ENCODE measurements at regions not wholly inside any gene's neighbourhood (a gene's known extent, or its start where the extent isn't known, plus 50 kb on each side); places are given as distances from the start of the nearest gene placed in this dataset.

GRCh38 chr20:52766645-52767435, 205.3 kb upstream of the TSHZ2 start:
- DNase-seq (ENCODE audit: insufficient read length) (no peak), FAIRE-seq (no peak)
- TF ChIP-seq TAF1 (IDR thresholded peaks at IDR 0.05; ENCODE audit: borderline replicate concordance, low read depth, low read length) (no peak), POLR2AphosphoS5 (IDR thresholded peaks at IDR 0.05; ENCODE audit: low read depth, low read length) (no peak), POLR2A (IDR thresholded peaks at IDR 0.05; ENCODE audit: low read depth, low read length) (no peak)

- DNase-seq (ENCODE audit: insufficient read length) (no peak), FAIRE-seq (no peak)
- TF ChIP-seq POLR2AphosphoS5 (IDR thresholded peaks at IDR 0.05; ENCODE audit: low read depth, low read length) (no peak), TAF1 (IDR thresholded peaks at IDR 0.05; ENCODE audit: borderline replicate concordance, low read depth, low read length) (no peak), POLR2A (IDR thresholded peaks at IDR 0.05; ENCODE audit: low read depth, low read length) (no peak)
Measured at GRCh38 chr20:52763321-52763853, 208.8 kb upstream of the TSHZ2 start.

- TF ChIP-seq POLR2A (IDR thresholded peaks at IDR 0.05; ENCODE audit: low read depth, low read length) (no peak), TAF1 (IDR thresholded peaks at IDR 0.05; ENCODE audit: borderline replicate concordance, low read depth, low read length) (no peak), POLR2AphosphoS5 (IDR thresholded peaks at IDR 0.05; ENCODE audit: low read depth, low read length) (no peak)
- FAIRE-seq = no peak
- no peak for DNase-seq (ENCODE audit: insufficient read length)
Measured at GRCh38 chr20:52761867-52762266, 210.3 kb upstream of the TSHZ2 start.

GRCh38 chr20:52760791-52761190, 211.4 kb upstream of the TSHZ2 start:
- DNase-seq (ENCODE audit: insufficient read length) = no peak
- TF ChIP-seq TAF1 (IDR thresholded peaks at IDR 0.05; ENCODE audit: borderline replicate concordance, low read depth, low read length) (no peak), POLR2AphosphoS5 (IDR thresholded peaks at IDR 0.05; ENCODE audit: low read depth, low read length) (no peak), POLR2A (IDR thresholded peaks at IDR 0.05; ENCODE audit: low read depth, low read length) (no peak)
- no peak for FAIRE-seq

GRCh38 chr20:52757411-52757810, 214.7 kb upstream of the TSHZ2 start:
- no peak for TF ChIP-seq TAF1 (IDR thresholded peaks at IDR 0.05; ENCODE audit: borderline replicate concordance, low read depth, low read length)
- no peak for TF ChIP-seq POLR2A (IDR thresholded peaks at IDR 0.05; ENCODE audit: low read depth, low read length)
- TF ChIP-seq POLR2AphosphoS5 (IDR thresholded peaks at IDR 0.05; ENCODE audit: low read depth, low read length) = no peak
- no peak for DNase-seq (ENCODE audit: insufficient read length)
- FAIRE-seq = no peak

GRCh38 chr20:52755744-52756143, 216.4 kb upstream of the TSHZ2 start:
- FAIRE-seq = no peak
- no peak for DNase-seq (ENCODE audit: insufficient read length)
- TF ChIP-seq POLR2A (IDR thresholded peaks at IDR 0.05; ENCODE audit: low read depth, low read length) = no peak
- no peak for TF ChIP-seq POLR2AphosphoS5 (IDR thresholded peaks at IDR 0.05; ENCODE audit: low read depth, low read length)
- TF ChIP-seq TAF1 (IDR thresholded peaks at IDR 0.05; ENCODE audit: borderline replicate concordance, low read depth, low read length) = no peak

- no peak for FAIRE-seq
- TF ChIP-seq POLR2A (IDR thresholded peaks at IDR 0.05; ENCODE audit: low read depth, low read length) (no peak), POLR2AphosphoS5 (IDR thresholded peaks at IDR 0.05; ENCODE audit: low read depth, low read length) (no peak), TAF1 (IDR thresholded peaks at IDR 0.05; ENCODE audit: borderline replicate concordance, low read depth, low read length) (no peak)
- DNase-seq (ENCODE audit: insufficient read length) = no peak
Measured at GRCh38 chr20:52754366-52754765, 217.8 kb upstream of the TSHZ2 start.

- FAIRE-seq (no peak), DNase-seq (ENCODE audit: insufficient read length) (no peak)
- TF ChIP-seq POLR2AphosphoS5 (IDR thresholded peaks at IDR 0.05; ENCODE audit: low read depth, low read length) (no peak), POLR2A (IDR thresholded peaks at IDR 0.05; ENCODE audit: low read depth, low read length) (no peak), TAF1 (IDR thresholded peaks at IDR 0.05; ENCODE audit: borderline replicate concordance, low read depth, low read length) (no peak)
Measured at GRCh38 chr20:52752023-52752422, 220.1 kb upstream of the TSHZ2 start.

- FAIRE-seq (no peak), DNase-seq (ENCODE audit: insufficient read length) (no peak)
- TF ChIP-seq POLR2A (IDR thresholded peaks at IDR 0.05; ENCODE audit: low read depth, low read length) (no peak), TAF1 (IDR thresholded peaks at IDR 0.05; ENCODE audit: borderline replicate concordance, low read depth, low read length) (no peak), POLR2AphosphoS5 (IDR thresholded peaks at IDR 0.05; ENCODE audit: low read depth, low read length) (no peak)
Measured at GRCh38 chr20:52751571-52751970, 220.6 kb upstream of the TSHZ2 start.

GRCh38 chr20:52749938-52750337, 222.2 kb upstream of the TSHZ2 start:
- FAIRE-seq = no peak
- TF ChIP-seq POLR2AphosphoS5 (IDR thresholded peaks at IDR 0.05; ENCODE audit: low read depth, low read length) (no peak), TAF1 (IDR thresholded peaks at IDR 0.05; ENCODE audit: borderline replicate concordance, low read depth, low read length) (no peak), POLR2A (IDR thresholded peaks at IDR 0.05; ENCODE audit: low read depth, low read length) (no peak)
- DNase-seq (ENCODE audit: insufficient read length) = no peak

GRCh38 chr20:52748990-52749389, 223.2 kb upstream of the TSHZ2 start:
- FAIRE-seq = no peak
- DNase-seq (ENCODE audit: insufficient read length) = no peak
- no peak for TF ChIP-seq POLR2AphosphoS5 (IDR thresholded peaks at IDR 0.05; ENCODE audit: low read depth, low read length)

- TF ChIP-seq POLR2A (IDR thresholded peaks at IDR 0.05; ENCODE audit: low read depth, low read length) (no peak), POLR2AphosphoS5 (IDR thresholded peaks at IDR 0.05; ENCODE audit: low read depth, low read length) (no peak), TAF1 (IDR thresholded peaks at IDR 0.05; ENCODE audit: borderline replicate concordance, low read depth, low read length) (no peak)
- no peak for FAIRE-seq
- DNase-seq (ENCODE audit: insufficient read length) = no peak
Measured at GRCh38 chr20:52748285-52748932, 223.7 kb upstream of the TSHZ2 start.

Data from GM12892 (cell line).